MM.1S (cell line): ENCODE measurements at regions not wholly inside any gene's neighbourhood (a gene's known extent, or its start where the extent isn't known, plus 50 kb on each side); places are given as distances from the start of the nearest gene placed in this dataset.

Experiments used
- DNase-seq: peaks from one replicate; pipeline ENCODE4 v3.0.0-alpha.2; 2015
- H2AFZ ChIP-seq: fragments of 300-600 bp; sonication (generic); 2 replicates; pipeline ENCODE4 v1.6.0; 2016; ENCODE audit warnings: antibody characterized with exemption, low read length
- H3F3A ChIP-seq: fragments of 300-600 bp; sonication (generic); 2 replicates; pipeline ENCODE4 v1.6.1; 2016; ENCODE audit warnings: mild to moderate bottlenecking, antibody characterized with exemption, low read length, moderate library complexity, mixed read lengths; ENCODE audit not compliant: insufficient read depth
- H3K27ac ChIP-seq: fragments of 300-600 bp; sonication (generic); 2 replicates; pipeline ENCODE4 v1.5.1; 2016; ENCODE audit warnings: mild to moderate bottlenecking, low read length
- H3K27me3 ChIP-seq: fragments of 300-600 bp; sonication (generic); replicated peaks from 2 replicates; pipeline ENCODE4 v1.6.0; 2016; ENCODE audit warnings: low read length; ENCODE audit not compliant: insufficient read depth
- H3K36me3 ChIP-seq: fragments of 300-600 bp; sonication (generic); replicated peaks from 2 replicates; pipeline ENCODE4 v1.6.1; 2016; ENCODE audit warnings: mild to moderate bottlenecking, low read length, mixed read lengths; ENCODE audit not compliant: insufficient read depth
- H3K4me1 ChIP-seq: fragments of 300-600 bp; sonication (generic); 2 replicates; pipeline ENCODE4 v1.6.1; 2016; ENCODE audit warnings: low read length, mixed read lengths
- H3K4me2 ChIP-seq: fragments of 300-600 bp; sonication (generic); 2 replicates; pipeline ENCODE4 v1.6.0; 2016; ENCODE audit warnings: low read depth, low read length
- H3K4me3 ChIP-seq: fragments of 300-600 bp; sonication (generic); 2 replicates; pipeline ENCODE4 v1.5.1; 2016; ENCODE audit warnings: low read length, mixed read lengths
- H3K79me2 ChIP-seq: fragments of 300-600 bp; sonication (generic); 2 replicates; pipeline ENCODE4 v1.6.1; 2016; ENCODE audit warnings: mixed run types, low read length, mixed read lengths
- H3K9ac ChIP-seq: fragments of 300-600 bp; sonication (generic); 2 replicates; pipeline ENCODE4 v1.6.1; 2016; ENCODE audit warnings: low read length, mixed read lengths
- H3K9me2 ChIP-seq: fragments of 300-600 bp; sonication (generic); replicated peaks from 2 replicates; pipeline ENCODE4 v1.6.1; 2016; ENCODE audit warnings: mild to moderate bottlenecking, low read length, mixed read lengths; ENCODE audit not compliant: insufficient read depth
- H3K9me3 ChIP-seq: fragments of 300-600 bp; sonication (generic); replicated peaks from 2 replicates; pipeline ENCODE4 v1.6.1; 2016; ENCODE audit warnings: mild to moderate bottlenecking, low read length, mixed read lengths; ENCODE audit not compliant: insufficient read depth
- H4K20me1 ChIP-seq: fragments of 300-600 bp; sonication (generic); 2 replicates; pipeline ENCODE4 v1.6.1; 2016; ENCODE audit warnings: mild to moderate bottlenecking, low read length, moderate library complexity, mixed read lengths; ENCODE audit not compliant: insufficient read depth
- EZH2 ChIP-seq: fragments of 300-600 bp; sonication (generic); optimal IDR thresholded peaks from 2 replicates; pipeline ENCODE3; 2017; ENCODE audit warnings: low read depth, mild to moderate bottlenecking, antibody characterized with exemption, low read length, mixed read lengths
- EZH2phosphoT487 ChIP-seq: fragments of 300-600 bp; sonication (generic); IDR thresholded peaks from 2 replicates; pipeline ENCODE4 v1.6.1; 2018; ENCODE audit warnings: antibody characterized with exemption, low read length
- TF ChIP-seq, protein P1 (sequence below): fragments of 300-600 bp; sonication (generic); IDR thresholded peaks from 2 replicates; pipeline ENCODE4 v1.5.1; 2016; ENCODE audit warnings: antibody characterized with exemption, low read length, mixed read lengths

- no peak for DNase-seq
- H3K36me3 ChIP-seq, result no peaks in the 10 kb centered on the region
These were observed 941.4 kb downstream of the PLOD2 start for GRCh38 chr3:145219355-145220235.

DNA sequence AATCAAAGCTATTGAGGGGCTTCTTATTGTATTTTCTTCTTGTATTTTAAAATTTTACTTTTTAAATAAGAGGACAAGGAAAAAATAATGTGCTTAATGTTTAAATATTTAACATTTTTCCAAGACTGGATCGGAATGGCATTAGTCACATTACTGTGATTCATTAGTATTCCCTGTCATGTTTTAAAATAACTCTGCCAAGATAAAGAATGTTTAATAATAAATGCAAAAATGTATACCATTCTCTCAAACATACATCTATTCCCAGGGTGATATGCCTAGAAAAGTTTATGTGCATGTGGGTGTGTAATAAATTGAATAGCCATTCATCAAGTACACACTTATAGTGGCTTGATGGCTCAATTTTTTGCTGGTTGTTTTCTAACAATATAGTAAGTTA is 936.1 kb downstream of the PLOD2 start:
- TF ChIP-seq EZH2phosphoT487, result no peak
- no peak for TF ChIP-seq EZH2
- TF ChIP-seq, protein P1, sequence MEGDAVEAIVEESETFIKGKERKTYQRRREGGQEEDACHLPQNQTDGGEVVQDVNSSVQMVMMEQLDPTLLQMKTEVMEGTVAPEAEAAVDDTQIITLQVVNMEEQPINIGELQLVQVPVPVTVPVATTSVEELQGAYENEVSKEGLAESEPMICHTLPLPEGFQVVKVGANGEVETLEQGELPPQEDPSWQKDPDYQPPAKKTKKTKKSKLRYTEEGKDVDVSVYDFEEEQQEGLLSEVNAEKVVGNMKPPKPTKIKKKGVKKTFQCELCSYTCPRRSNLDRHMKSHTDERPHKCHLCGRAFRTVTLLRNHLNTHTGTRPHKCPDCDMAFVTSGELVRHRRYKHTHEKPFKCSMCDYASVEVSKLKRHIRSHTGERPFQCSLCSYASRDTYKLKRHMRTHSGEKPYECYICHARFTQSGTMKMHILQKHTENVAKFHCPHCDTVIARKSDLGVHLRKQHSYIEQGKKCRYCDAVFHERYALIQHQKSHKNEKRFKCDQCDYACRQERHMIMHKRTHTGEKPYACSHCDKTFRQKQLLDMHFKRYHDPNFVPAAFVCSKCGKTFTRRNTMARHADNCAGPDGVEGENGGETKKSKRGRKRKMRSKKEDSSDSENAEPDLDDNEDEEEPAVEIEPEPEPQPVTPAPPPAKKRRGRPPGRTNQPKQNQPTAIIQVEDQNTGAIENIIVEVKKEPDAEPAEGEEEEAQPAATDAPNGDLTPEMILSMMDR, result no peak
- H3K9me2 ChIP-seq, result no peaks in the 10 kb centered on the region
- H3K4me2 ChIP-seq, result no peak overlapping the region

More at GRCh38 chr3:145219355-145220235, 941.4 kb downstream of the PLOD2 start:
- H3K27ac ChIP-seq, result no peak overlapping the region
- TF ChIP-seq EZH2 (no peak), EZH2phosphoT487 (no peak)
- TF ChIP-seq, protein P1, result no peak
- no peaks in the 10 kb centered on the region for H3K9me3 ChIP-seq
- H2AFZ ChIP-seq, result no peak overlapping the region
- no peaks in the 10 kb centered on the region for H3F3A ChIP-seq
- no peaks in the 10 kb centered on the region for H3K4me1 ChIP-seq
- no peak overlapping the region for H3K9ac ChIP-seq
- H3K4me2 ChIP-seq, result no peak overlapping the region
- H3K4me3 ChIP-seq, result no peak overlapping the region
- no peaks in the 10 kb centered on the region for H3K9me2 ChIP-seq
- no peaks in the 10 kb centered on the region for H4K20me1 ChIP-seq
- H3K27me3 ChIP-seq, result no peaks in the 10 kb centered on the region
- H3K79me2 ChIP-seq, result no peaks in the 10 kb centered on the region

DNA sequence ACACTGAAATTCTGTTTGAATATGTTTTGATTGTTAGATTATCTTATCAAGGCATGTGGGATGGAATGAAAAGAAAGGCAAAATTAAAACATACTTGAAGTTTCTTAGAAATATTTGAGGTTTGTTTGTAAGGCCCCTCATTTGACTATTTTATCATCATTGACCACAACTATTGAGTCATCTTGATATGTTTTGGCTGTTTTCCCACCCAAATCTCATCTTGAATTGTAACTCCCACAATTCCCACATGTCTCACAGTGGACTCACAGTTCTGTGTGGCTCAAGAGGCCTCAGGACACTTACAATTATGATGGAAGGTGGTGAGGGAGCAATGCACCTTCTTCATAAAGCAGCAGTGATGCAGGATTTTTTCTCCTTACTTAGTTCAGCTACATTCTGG is 917.1 kb downstream of the PLOD2 start:
- Histone ChIP-seq H3K27me3 (no peaks in the 10 kb centered on the region), H3K36me3 (no peaks in the 10 kb centered on the region), H3K9me3 (no peaks in the 10 kb centered on the region), H3K79me2 (no peaks in the 10 kb centered on the region), H3K4me3 (no peak overlapping the region), H3K4me2 (no peak overlapping the region), H3K9ac (no peak overlapping the region), H3K4me1 (no peaks in the 10 kb centered on the region), H3F3A (no peaks in the 10 kb centered on the region), H4K20me1 (no peaks in the 10 kb centered on the region), H3K27ac (no peak overlapping the region), H2AFZ (no peak overlapping the region), H3K9me2 (no peaks in the 10 kb centered on the region)
- no peak for DNase-seq
- TF ChIP-seq EZH2 (no peak), EZH2phosphoT487 (no peak)
- TF ChIP-seq, protein P1, result no peak

More for the DNA sequence above, 936.1 kb downstream of the PLOD2 start:
- Histone ChIP-seq H3K36me3 (no peaks in the 10 kb centered on the region), H3K9me3 (no peaks in the 10 kb centered on the region), H3K27ac (no peak overlapping the region), H3F3A (no peaks in the 10 kb centered on the region), H3K79me2 (no peaks in the 10 kb centered on the region), H3K27me3 (no peaks in the 10 kb centered on the region), H4K20me1 (no peaks in the 10 kb centered on the region), H3K4me3 (no peak overlapping the region), H2AFZ (no peak overlapping the region), H3K4me1 (no peaks in the 10 kb centered on the region), H3K9ac (no peak overlapping the region)
- DNase-seq, result no peak
